NCI-H2227 treated with DMSO at 0.1 percent for 48 hours (cell line): ENCODE measurements at regions not wholly inside any gene's neighbourhood (a gene's known extent, or its start where the extent isn't known, plus 50 kb on each side); places are given as distances from the start of the nearest gene placed in this dataset.
"Not testable (repeated sequence)": the region's sequence is repeated elsewhere in the genome, so short reads cannot be mapped to it uniquely, and the experiment has no call there.

Experiments used
- DNase-seq: peaks from one replicate; lab custom pipeline; 2025; lab: John Stamatoyannopoulos, UW

GRCh38 chr4:86527713-86528112, 66.4 kb upstream of the PTPN13 start:
- not testable (repeated sequence) for DNase-seq

- DNase-seq: no peak
Observed at GRCh38 chr4:86529436-86529835, 64.7 kb upstream of the PTPN13 start.

GRCh38 chr4:86530183-86530582, 63.9 kb upstream of the PTPN13 start:
- no peak for DNase-seq

- no peak for DNase-seq
Observed at GRCh38 chr4:86531440-86531839, 62.7 kb upstream of the PTPN13 start.

GRCh38 chr4:86532851-86533250, 61.3 kb upstream of the PTPN13 start:
- DNase-seq: no peak

- no peak for DNase-seq
Observed at GRCh38 chr4:86536151-86536550, 58.0 kb upstream of the PTPN13 start.

GRCh38 chr4:86542319-86543027, 51.6 kb upstream of the PTPN13 start:
- DNase-seq: no peak

GRCh38 chr4:86543080-86543479, 51.0 kb upstream of the PTPN13 start:
- DNase-seq: no peak

- DNase-seq: no peak
Observed at GRCh38 chr4:86543560-86544309, 50.4 kb upstream of the PTPN13 start.

- DNase-seq: no peak
Observed at GRCh38 chr4:86544310-86544966, 49.7 kb upstream of the PTPN13 start.
